Caco-2 (cell line): ENCODE measurements at regions not wholly inside any gene's neighbourhood (a gene's known extent, or its start where the extent isn't known, plus 50 kb on each side); places are given as distances from the start of the nearest gene placed in this dataset.

Experiments
- BruUV-seq: library from RNA; stranded (reverse); fragments of 400-500 nt; replicated peaks from 2 replicates; lab custom pipeline; 2021; lab: Mats Ljungman, UMichigan
- CTCF ChIA-PET: fragments of 300-600 bp; sonication (Branson Sonifier 250); formaldehyde crosslinking; loops from one replicate; lab custom pipeline; 2022; ENCODE audit warnings: antibody characterized with exemption; lab: Charles Lee
- POLR2A ChIA-PET: fragments of 300-600 bp; sonication (Branson Sonifier 250); formaldehyde crosslinking; loops from one replicate; lab custom pipeline; 2022; ENCODE audit warnings: antibody characterized with exemption; lab: Charles Lee
- DNase-seq, 2 experiments: peaks; one replicate each; pipeline versions ENCODE4 v3.0.0 to v3.0.0-alpha.2; 2020 to 2022
- H3K27me3 ChIP-seq: replicated peaks from 2 replicates; pipeline ENCODE4 v1.6.0; 2011; ENCODE audit warnings: low read length; ENCODE audit not compliant: control insufficient read depth, insufficient read depth
- H3K36me3 ChIP-seq: 2 replicates; pipeline ENCODE4 v1.5.1; 2011; ENCODE audit warnings: low read length; ENCODE audit not compliant: control insufficient read depth, insufficient read depth
- H3K4me1 ChIP-seq: fragments of 250-450 bp; sonication (Bioruptor Pico); 2 replicates; pipeline ENCODE4 v1.5.1; 2020; ENCODE audit warnings: mild to moderate bottlenecking
- H3K4me3 ChIP-seq: 2 replicates; pipeline ENCODE4 v1.5.1; 2011; ENCODE audit warnings: low read depth, mild to moderate bottlenecking, control low read depth, low read length
- H3K9me3 ChIP-seq: fragments of 250-450 bp; sonication (Bioruptor Pico); 2 replicates; pipeline ENCODE4 v1.5.1; 2020; ENCODE audit warnings: mild to moderate bottlenecking, moderate library complexity
- H3K27ac Mint-ChIP-seq: one replicate; pipeline ENCODE4 v1.8.0; 2022; ENCODE audit warnings: mixed read lengths; ENCODE audit not compliant: unreplicated experiment
- H3K27me3 Mint-ChIP-seq: one replicate; pipeline ENCODE4 v1.8.0; 2022; ENCODE audit warnings: mixed read lengths; ENCODE audit not compliant: insufficient read depth, unreplicated experiment
- H3K36me3 Mint-ChIP-seq: one replicate; pipeline ENCODE4 v1.8.0; 2022; ENCODE audit warnings: mild to moderate bottlenecking, mixed read lengths; ENCODE audit not compliant: insufficient read depth, unreplicated experiment
- H3K4me1 Mint-ChIP-seq: one replicate; pipeline ENCODE4 v1.8.0; 2022; ENCODE audit warnings: low read depth, mixed read lengths; ENCODE audit not compliant: unreplicated experiment
- H3K4me3 Mint-ChIP-seq: one replicate; pipeline ENCODE4 v1.8.0; 2022; ENCODE audit warnings: mild to moderate bottlenecking, moderate library complexity, mixed read lengths; ENCODE audit not compliant: unreplicated experiment
- H3K9me3 Mint-ChIP-seq: one replicate; pipeline ENCODE4 v1.8.0; 2022; ENCODE audit warnings: mixed read lengths; ENCODE audit not compliant: unreplicated experiment
- CTCF ChIP-seq, 2 experiments: fragments of 200-600 bp in 1 of 2; IDR thresholded peaks; 1 replicate in 1 of 2; 2 replicates in 1 of 2; pipeline versions ENCODE4 v1.5.1 to v1.8.0; 2011 to 2022; ENCODE audit warnings: antibody characterized with exemption in 1 of 2, control low read depth in 1 of 2, inconsistent platforms in 1 of 2, low read depth in 1 of 2, low read length in 1 of 2, mild to moderate bottlenecking in 1 of 2, moderate library complexity in 1 of 2; ENCODE audit not compliant: insufficient read depth in 1 of 2, severe bottlenecking in 1 of 2, unreplicated experiment in 1 of 2
- intact Hi-C: fragments of 100-400 bp; cut with micrococcal nuclease; formaldehyde crosslinking; loops from one replicate; pipeline ENCODE4 v1.10.0; 2022; ENCODE audit not compliant: unreplicated experiment

- no peaks in the 10 kb centered on the region for H3K36me3 Mint-ChIP-seq
- H3K27me3 Mint-ChIP-seq: peaks cover 4% of the 10 kb centered on the region
- ChIA-PET POLR2A (no interaction called here), CTCF (no interaction called here)
- no peaks in the 10 kb centered on the region for H3K4me1 Mint-ChIP-seq
- no peaks in the 10 kb centered on the region for H3K9me3 Mint-ChIP-seq
- Histone ChIP-seq H3K4me1 (no peaks in the 10 kb centered on the region), H3K9me3 (no peaks in the 10 kb centered on the region), H3K36me3 (no peaks in the 10 kb centered on the region), H3K4me3 (no peak overlapping the region), H3K27me3 (no peaks in the 10 kb centered on the region)
- H3K4me3 Mint-ChIP-seq: no peak overlapping the region
- TF ChIP-seq CTCF (IDR thresholded peaks at IDR 0.05; ENCODE audit: insufficient read depth in 1 of 2, low read depth in 1 of 2, low read length in 1 of 2, severe bottlenecking in 1 of 2, unreplicated experiment in 1 of 2): no peak
- no peak overlapping the region for H3K27ac Mint-ChIP-seq
- intact Hi-C loops: no loop called here
- no peak for DNase-seq
- BruUV-seq: no TSS peak
Observed at GRCh38 chr10:55212051-55212450, 411.0 kb upstream of the PCDH15 start.

- POLR2A ChIA-PET: no interaction called here
- Histone ChIP-seq H3K36me3 (no peaks in the 10 kb centered on the region), H3K4me1 (no peaks in the 10 kb centered on the region), H3K4me3 (no peak overlapping the region), H3K9me3 (no peaks in the 10 kb centered on the region), H3K27me3 (no peaks in the 10 kb centered on the region)
- no TSS peak for BruUV-seq
- CTCF ChIA-PET: no interaction called here
- H3K27me3 Mint-ChIP-seq: peaks cover 3% of the 10 kb centered on the region
- no peak overlapping the region for H3K4me3 Mint-ChIP-seq
- intact Hi-C loops: no loop called here
- DNase-seq: no peak
- H3K4me1 Mint-ChIP-seq: no peaks in the 10 kb centered on the region
- no peak overlapping the region for H3K27ac Mint-ChIP-seq
- H3K9me3 Mint-ChIP-seq: peaks cover 13% of the 10 kb centered on the region
- no peaks in the 10 kb centered on the region for H3K36me3 Mint-ChIP-seq
- TF ChIP-seq CTCF (IDR thresholded peaks at IDR 0.05; ENCODE audit: insufficient read depth in 1 of 2, low read depth in 1 of 2, low read length in 1 of 2, severe bottlenecking in 1 of 2, unreplicated experiment in 1 of 2): no peak
Observed at GRCh38 chr10:55203874-55204273, 402.8 kb upstream of the PCDH15 start.

GRCh38 chr10:55203319-55203718, 402.3 kb upstream of the PCDH15 start:
- Histone ChIP-seq H3K4me1 (no peaks in the 10 kb centered on the region), H3K27me3 (no peaks in the 10 kb centered on the region), H3K9me3 (no peaks in the 10 kb centered on the region), H3K4me3 (no peak overlapping the region), H3K36me3 (no peaks in the 10 kb centered on the region)
- no peak for TF ChIP-seq CTCF (IDR thresholded peaks at IDR 0.05; ENCODE audit: insufficient read depth in 1 of 2, low read depth in 1 of 2, low read length in 1 of 2, severe bottlenecking in 1 of 2, unreplicated experiment in 1 of 2)
- DNase-seq: no peak
- Mint-ChIP-seq H3K4me3 (no peak overlapping the region), H3K36me3 (no peaks in the 10 kb centered on the region), H3K27ac (no peak overlapping the region), H3K9me3 (peaks cover 18% of the 10 kb centered on the region), H3K27me3 (peaks cover 3% of the 10 kb centered on the region), H3K4me1 (no peaks in the 10 kb centered on the region)
- no TSS peak for BruUV-seq
- ChIA-PET CTCF (no interaction called here), POLR2A (no interaction called here)
- intact Hi-C loops: no loop called here
